Testis (tissue), 2 donors: ENCODE measurements at regions not wholly inside any gene's neighbourhood (a gene's known extent, or its start where the extent isn't known, plus 50 kb on each side); places are given as distances from the start of the nearest gene placed in this dataset.

ENCODE experiments used
- POLR2A ChIP-seq: fragments of 450-650 bp; IDR thresholded peaks from one replicate; pipeline ENCODE4 v1.6.1; 2017; ENCODE audit warnings: antibody characterized with exemption, mild to moderate bottlenecking, moderate library complexity
- TF ChIP-seq, protein P1 (sequence below), 3 experiments: fragments of 450-650 bp in 2 of 3; fragments of 200-600 bp in 1 of 3; sonication (generic) in 1 of 3; IDR thresholded peaks; one replicate each; pipeline ENCODE4 v1.5.1; 2016 to 2019; ENCODE audit warnings: antibody characterized with exemption in 3 of 3, mild to moderate bottlenecking in 2 of 3, moderate library complexity in 1 of 3

- TF ChIP-seq, protein P1, sequence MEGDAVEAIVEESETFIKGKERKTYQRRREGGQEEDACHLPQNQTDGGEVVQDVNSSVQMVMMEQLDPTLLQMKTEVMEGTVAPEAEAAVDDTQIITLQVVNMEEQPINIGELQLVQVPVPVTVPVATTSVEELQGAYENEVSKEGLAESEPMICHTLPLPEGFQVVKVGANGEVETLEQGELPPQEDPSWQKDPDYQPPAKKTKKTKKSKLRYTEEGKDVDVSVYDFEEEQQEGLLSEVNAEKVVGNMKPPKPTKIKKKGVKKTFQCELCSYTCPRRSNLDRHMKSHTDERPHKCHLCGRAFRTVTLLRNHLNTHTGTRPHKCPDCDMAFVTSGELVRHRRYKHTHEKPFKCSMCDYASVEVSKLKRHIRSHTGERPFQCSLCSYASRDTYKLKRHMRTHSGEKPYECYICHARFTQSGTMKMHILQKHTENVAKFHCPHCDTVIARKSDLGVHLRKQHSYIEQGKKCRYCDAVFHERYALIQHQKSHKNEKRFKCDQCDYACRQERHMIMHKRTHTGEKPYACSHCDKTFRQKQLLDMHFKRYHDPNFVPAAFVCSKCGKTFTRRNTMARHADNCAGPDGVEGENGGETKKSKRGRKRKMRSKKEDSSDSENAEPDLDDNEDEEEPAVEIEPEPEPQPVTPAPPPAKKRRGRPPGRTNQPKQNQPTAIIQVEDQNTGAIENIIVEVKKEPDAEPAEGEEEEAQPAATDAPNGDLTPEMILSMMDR (IDR thresholded peaks at IDR 0.05), result no peak
- no peak for TF ChIP-seq POLR2A
Measured at GRCh38 chr4:103497692-103498091, 222.1 kb downstream of the TACR3 start.
